ENCODE measurements at regions not wholly inside any gene's neighbourhood (a gene's known extent, or its start where the extent isn't known, plus 50 kb on each side); places are given as distances from the start of the nearest gene placed in this dataset.

GRCh38 chr7:132024290-132024689, 467.9 kb upstream of the PODXL start:
- TF ChIP-seq CTCF (conservative IDR thresholded peaks at IDR 0.05 in 1 of 2, IDR thresholded peaks at IDR 0.05 in 1 of 2; ENCODE audit: extremely low read depth in 1 of 2, insufficient read depth in 1 of 2, low read depth in 1 of 2, low read length in 2 of 2) (no peak), EZH2 (IDR thresholded peaks at IDR 0.05; ENCODE audit: borderline replicate concordance, low read length) (no peak)
